Activated CD8-positive, alpha-beta memory T cell treated with anti-CD3 and anti-CD28 coated beads for 48 hours (primary cell): ENCODE measurements at regions not wholly inside any gene's neighbourhood (a gene's known extent, or its start where the extent isn't known, plus 50 kb on each side); places are given as distances from the start of the nearest gene placed in this dataset.
A peak's percentile ranks its signal among the peaks of the same experiment; 100 is the strongest.

Experiments used
- DNase-seq, 3 experiments: peaks; one replicate each; pipeline ENCODE4 v3.0.0-alpha.2; 2020; ENCODE audit warnings: low read depth in 2 of 3, low spot score in 2 of 3

DNA sequence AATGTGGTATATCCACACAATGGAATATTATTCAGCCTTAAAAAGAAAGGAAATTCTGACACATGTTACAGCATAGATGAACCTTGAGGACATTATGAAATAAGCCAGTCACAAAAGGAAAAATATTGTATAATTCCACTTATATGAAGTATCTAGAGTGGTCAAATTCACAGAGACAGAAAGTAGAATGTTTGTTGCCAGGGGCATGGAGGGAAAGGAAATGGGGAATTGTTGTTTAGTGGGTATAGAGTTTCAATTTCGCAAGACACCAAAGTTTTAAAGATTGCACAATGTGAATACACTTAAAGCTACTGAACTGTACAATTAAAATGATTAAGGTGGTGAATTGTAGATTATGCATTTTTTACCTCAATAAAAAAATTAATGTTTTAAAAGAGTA lies 92.9 kb downstream of the TXNL1 start:
- no peak for DNase-seq

DNA sequence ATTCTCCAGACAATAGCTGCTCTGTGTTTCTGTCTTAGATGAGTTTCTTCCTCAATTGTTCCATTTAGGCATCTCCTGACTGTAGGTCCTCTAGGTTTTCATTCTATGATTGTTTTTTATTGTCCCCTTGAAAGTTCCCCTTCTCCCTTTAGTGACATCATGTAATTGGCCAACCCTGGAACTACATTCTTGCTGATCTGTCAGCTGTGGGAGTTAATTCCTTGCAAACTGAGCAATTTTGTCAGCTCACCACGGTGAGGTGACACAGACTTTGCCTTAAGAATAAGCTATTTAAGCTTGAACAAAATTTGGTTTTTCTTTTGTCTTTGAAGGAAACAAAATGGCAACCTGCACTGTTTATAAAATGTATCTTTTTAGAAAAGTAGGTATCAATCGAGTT lies 95.9 kb downstream of the TXNL1 start:
- DNase-seq = no peak

DNA sequence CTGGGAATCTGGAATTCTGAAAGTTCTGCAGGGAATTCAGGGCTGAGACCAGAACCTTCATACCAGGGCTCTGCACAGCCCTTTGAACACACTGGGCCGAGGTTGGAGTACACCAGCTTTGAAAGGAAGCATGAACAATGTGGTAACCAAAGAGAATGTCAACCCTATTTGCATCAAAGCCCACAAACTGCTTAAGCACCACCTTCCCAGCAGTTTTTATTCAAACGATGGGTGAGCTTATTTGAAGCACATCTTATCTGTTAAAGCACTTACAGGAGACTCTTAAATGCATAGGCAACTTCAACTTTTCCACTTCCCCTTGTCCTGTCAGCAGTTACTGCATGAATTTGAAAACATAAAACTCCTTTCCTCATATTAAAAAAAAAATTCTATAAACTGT lies 96.6 kb downstream of the TXNL1 start:
- no peak for DNase-seq

DNA sequence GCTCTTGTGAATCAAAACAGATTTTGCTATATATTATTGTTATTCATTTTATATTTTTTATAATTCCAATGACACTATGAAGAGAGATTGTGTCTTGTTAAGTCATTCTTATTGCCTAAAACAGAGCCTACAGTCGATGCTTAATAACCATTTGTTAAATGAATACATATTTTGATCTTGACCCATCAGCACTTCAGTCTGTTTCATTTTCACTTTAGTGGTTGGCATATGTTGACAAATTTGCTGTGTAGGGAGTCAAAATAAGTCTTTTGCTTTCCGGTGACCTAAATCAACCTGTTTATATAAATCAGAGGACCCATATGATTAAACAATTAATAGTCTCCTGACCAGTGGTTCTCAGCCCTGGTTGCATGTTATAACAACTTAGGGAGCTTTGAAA lies 97.1 kb downstream of the TXNL1 start:
- DNase-seq = no peak

GRCh38 chr18:56538746-56539145 lies 99.6 kb downstream of the TXNL1 start:
- DNase-seq = no peak

GRCh38 chr18:56532176-56532840 lies 106.1 kb downstream of the TXNL1 start:
- peak in 1 of 3 experiments; percentile 1 for DNase-seq

- no peak for DNase-seq
Measured at GRCh38 chr18:56522816-56523215, 115.6 kb downstream of the TXNL1 start.

- no peak for DNase-seq
Measured at GRCh38 chr18:56521263-56521662, 117.1 kb downstream of the TXNL1 start.

- no peak for DNase-seq
Measured at GRCh38 chr18:56517761-56518160, 120.6 kb downstream of the TXNL1 start.

GRCh38 chr18:56517196-56517595 lies 121.2 kb downstream of the TXNL1 start:
- no peak for DNase-seq

DNA sequence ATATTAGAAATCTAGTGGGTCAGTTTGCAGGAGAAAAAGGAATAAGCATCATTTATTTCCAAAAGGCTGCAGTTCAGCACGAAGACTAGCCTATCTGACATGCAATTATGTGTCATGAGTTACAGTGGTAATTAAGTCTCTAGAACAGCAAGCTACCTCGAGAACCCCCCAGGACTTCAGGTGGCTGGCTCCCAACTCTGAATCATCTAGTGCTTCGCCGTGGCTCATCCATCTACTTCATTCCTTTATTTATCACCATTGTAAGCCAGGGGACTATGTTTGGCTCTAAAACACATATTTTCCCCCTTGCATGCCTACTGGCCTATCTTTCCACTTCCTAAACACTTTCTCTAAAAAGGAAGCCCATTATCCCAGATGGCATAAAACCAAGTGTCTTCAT lies 121.6 kb downstream of the TXNL1 start:
- no peak for DNase-seq

- no peak for DNase-seq
Measured at GRCh38 chr18:56515522-56515921, 122.9 kb downstream of the TXNL1 start.

GRCh38 chr18:56511996-56512395 lies 126.4 kb downstream of the TXNL1 start:
- no peak for DNase-seq

DNA sequence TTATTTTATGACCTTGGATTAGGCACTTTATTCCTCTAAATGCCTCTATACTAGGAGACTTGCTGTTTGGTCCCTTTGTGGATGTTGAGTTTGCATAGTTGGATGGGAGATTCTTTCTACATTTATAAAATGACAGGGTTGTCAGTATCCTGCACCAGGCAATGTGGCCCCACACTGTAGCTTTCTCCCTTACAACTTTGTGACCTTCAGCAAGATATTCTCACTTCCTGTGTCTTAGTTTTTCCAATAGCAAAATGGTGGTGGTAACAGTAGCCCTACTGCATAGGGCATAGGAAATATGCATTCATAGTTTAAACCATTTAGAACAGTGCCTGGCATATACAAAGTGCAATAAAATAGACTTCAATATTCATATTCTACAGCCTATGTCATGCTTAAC lies 128.3 kb downstream of the TXNL1 start:
- DNase-seq = no peak

- no peak for DNase-seq
Measured at GRCh38 chr18:56509656-56510055, 128.7 kb downstream of the TXNL1 start.

DNA sequence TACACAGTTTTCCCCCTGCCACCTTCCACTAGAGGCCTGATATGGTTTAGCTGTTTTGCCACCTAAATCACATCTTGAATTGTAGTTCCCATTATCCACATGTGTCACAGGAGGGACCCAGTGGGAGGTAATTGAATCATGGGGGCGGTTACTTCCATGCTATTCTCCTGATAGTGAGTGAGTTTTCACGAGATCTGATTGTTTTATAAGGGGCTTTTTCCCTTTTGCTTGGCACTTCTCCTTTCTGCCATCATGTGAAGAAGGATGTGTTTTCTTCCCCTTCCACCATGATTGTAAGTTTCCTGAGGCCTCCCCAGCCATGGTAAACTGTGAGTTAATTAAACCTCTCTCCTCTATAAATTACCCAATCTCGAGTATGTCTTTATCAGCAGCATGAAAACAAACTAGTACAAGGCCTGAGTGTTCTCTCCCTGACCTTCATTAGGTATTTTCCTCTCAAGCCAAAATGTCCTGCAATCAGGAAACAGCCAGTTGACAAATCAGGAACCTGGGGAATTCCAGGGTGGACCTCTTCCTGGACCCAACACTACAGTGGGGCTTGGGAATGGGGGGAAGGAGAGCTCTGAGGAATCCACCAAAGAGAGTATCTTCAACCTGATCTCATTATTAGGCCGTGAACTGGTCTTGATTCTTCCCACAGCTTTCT lies 129.9 kb downstream of the TXNL1 start:
- DNase-seq = no peak

DNA sequence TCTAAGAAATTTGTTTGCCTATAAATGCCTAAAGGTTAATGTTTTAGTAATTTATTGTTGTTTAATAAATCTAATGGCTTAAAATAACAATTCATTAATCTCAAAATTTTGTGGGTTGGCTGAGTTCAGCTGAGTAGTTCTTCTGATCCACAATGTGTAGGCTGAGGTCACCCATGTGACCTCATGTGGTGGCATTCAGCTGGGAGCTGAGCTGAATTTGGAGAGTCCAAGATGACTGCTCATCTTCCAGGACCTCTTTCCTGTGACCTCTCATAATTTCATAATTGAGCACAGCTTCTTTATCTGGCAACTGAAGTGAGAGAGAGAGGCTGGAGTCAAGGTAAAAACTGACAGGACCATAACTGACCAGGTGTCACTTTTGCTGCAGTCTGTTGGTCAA lies 132.4 kb downstream of the TXNL1 start:
- no peak for DNase-seq

- DNase-seq = no peak
Measured at GRCh38 chr18:56505293-56505692, 133.1 kb downstream of the TXNL1 start.

- DNase-seq = no peak
Measured at GRCh38 chr18:56501896-56502295, 136.5 kb downstream of the TXNL1 start.

- DNase-seq = no peak
Measured at GRCh38 chr18:56495884-56496283, 142.5 kb downstream of the TXNL1 start.

GRCh38 chr18:56493531-56493930 lies 144.9 kb downstream of the TXNL1 start:
- DNase-seq = no peak

DNA sequence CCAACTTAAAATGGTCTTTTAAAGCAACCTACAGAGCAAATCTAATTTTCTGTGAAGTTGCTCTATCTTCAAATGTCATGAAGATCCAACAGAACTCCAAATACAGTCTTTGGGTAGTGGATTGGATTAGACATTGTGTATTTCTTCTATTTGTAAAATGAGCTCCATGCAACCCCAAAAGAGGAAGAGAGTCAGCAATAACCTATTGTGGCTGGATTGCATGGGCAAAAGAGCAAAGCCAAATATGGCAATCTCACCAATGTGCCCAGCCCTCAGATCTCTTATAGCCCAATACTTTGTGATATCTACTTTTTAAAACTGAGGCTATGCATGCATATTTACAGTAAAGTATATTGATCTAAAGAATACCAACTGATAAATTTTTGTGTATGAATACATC lies 146.3 kb downstream of the TXNL1 start:
- no peak for DNase-seq

DNA sequence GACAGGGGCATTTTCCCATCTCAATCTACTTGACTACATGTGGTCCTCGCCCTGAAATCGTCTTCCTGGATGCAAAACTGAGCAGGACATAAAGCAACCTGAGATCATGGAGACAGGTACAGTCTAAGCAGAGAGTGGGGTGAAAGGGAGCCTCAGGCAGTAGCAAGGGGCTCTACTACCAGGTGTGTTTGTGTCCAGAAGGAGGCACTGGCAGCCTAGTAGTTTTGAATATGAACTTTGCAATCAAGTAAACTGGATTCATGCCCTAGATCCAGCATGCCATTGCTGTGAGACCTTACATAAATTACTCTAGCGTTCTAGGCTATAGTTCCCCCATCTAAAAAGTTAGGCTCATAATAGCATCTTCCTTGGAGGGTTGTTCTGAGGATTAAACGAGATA lies 147.4 kb downstream of the TXNL1 start:
- DNase-seq = no peak
